T-helper 1 cell treated with Interleukin-12 subunit alpha and Interleukin-12 subunit beta and Interleukin-4 antibody, amounts not matched to agents 30 μg/mL and 1 μg/mL, for 36 hours (primary cell): ENCODE measurements at regions not wholly inside any gene's neighbourhood (a gene's known extent, or its start where the extent isn't known, plus 50 kb on each side); places are given as distances from the start of the nearest gene placed in this dataset.

Source experiments
- H3K27ac Mint-ChIP-seq: one replicate; pipeline ENCODE4 v1.8.0; 2021; ENCODE audit warnings: mild to moderate bottlenecking, mixed read lengths
- H3K27me3 Mint-ChIP-seq: one replicate; pipeline ENCODE4 v1.8.0; 2021; ENCODE audit warnings: low read depth, mixed read lengths
- H3K36me3 Mint-ChIP-seq: one replicate; pipeline ENCODE4 v1.8.0; 2021; ENCODE audit warnings: low read depth, mixed read lengths
- H3K4me1 Mint-ChIP-seq: one replicate; pipeline ENCODE4 v1.8.0; 2021; ENCODE audit warnings: low read depth, mixed read lengths
- H3K4me3 Mint-ChIP-seq: one replicate; pipeline ENCODE4 v1.8.0; 2021; ENCODE audit warnings: mild to moderate bottlenecking, moderate library complexity, mixed read lengths
- H3K9me3 Mint-ChIP-seq: one replicate; pipeline ENCODE4 v1.8.0; 2021; ENCODE audit warnings: mixed read lengths

DNA sequence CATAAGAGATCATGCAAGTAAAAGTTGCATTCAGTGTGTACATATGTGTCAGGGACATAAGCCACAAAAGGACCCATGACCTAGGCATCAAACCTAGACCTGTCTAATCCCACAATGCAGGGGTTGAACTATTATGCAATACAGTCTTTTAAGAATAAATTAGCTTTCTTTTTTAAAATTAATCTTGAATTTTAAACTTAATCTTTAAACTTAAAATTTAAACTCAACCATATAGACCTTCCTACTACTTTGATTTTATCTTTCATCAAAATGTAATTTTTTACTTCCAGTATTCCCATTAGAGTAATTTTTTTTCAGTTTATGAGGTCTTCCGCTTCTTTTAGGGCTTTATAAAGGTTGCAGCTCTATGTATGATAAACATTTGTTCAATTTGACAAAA, 702.9 kb downstream of the SUCLG1 start:
- no peaks in the 10 kb centered on the region for H3K4me1 Mint-ChIP-seq
- H3K4me3 Mint-ChIP-seq = no peak overlapping the region
- H3K27me3 Mint-ChIP-seq = no peaks in the 10 kb centered on the region

DNA sequence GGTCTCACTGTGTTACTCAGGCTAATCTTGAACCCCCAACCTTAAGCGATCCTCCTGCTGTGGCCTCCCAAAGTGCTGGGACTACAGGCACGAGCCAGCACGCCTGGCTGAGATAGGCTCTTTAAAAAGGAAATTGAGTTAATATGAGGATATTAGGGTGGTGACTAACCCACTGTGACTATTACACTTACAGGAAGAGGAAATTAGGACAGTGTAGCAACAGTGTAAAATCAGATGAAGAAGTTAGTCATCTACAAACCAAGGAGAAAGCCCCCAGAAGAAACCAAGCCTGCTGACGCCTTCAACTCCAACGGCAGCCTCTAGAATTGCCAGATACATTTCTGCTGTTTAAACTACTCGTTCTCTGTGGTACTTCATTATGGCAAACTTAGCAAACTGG, 711.9 kb downstream of the SUCLG1 start:
- H3K27me3 Mint-ChIP-seq = no peaks in the 10 kb centered on the region
- H3K4me3 Mint-ChIP-seq = no peak overlapping the region
- H3K4me1 Mint-ChIP-seq = no peaks in the 10 kb centered on the region
- H3K9me3 Mint-ChIP-seq = no peaks in the 10 kb centered on the region
- no peak overlapping the region for H3K27ac Mint-ChIP-seq
- no peaks in the 10 kb centered on the region for H3K36me3 Mint-ChIP-seq

More for the DNA sequence above, 702.9 kb downstream of the SUCLG1 start:
- Mint-ChIP-seq H3K27ac (no peak overlapping the region), H3K9me3 (peaks cover 9% of the 10 kb centered on the region), H3K36me3 (no peaks in the 10 kb centered on the region)

- Mint-ChIP-seq H3K4me1 (no peaks in the 10 kb centered on the region), H3K4me3 (no peak overlapping the region), H3K27me3 (no peaks in the 10 kb centered on the region), H3K36me3 (no peaks in the 10 kb centered on the region), H3K9me3 (peaks cover 12% of the 10 kb centered on the region), H3K27ac (no peak overlapping the region)
These were observed 714.2 kb downstream of the SUCLG1 start for GRCh38 chr2:83744855-83745254.

DNA sequence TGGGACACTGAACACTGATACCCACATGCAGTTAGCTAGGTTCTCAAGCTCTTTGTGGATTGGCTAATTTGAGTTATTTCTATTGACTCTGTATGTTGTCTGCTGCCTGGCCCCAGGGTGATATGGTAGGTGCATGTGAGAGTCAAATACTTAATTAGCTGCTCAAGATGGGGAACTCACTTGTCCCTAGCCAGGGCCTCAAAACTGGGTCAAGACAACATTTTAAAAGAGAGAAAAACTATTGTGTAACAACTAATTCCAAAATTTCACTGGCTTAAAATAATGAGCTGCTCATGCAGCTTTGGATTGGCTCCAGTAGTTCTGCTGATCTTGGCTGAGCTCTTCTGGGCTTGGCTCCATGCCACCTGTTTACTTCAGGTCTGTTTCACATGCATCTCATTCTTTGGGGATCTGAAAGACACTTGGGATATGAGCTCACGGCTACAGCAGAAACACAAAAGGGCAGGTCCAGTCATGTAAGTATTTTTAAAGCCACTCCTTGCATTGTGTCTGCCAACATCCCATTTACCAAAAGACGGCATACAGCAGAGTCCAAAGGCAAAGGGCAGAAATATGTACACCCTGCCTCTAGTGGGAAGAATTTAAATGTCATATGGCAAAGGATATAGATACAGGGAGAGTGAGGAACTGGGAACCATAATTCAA, 716.8 kb downstream of the SUCLG1 start:
- Mint-ChIP-seq H3K36me3 (no peaks in the 10 kb centered on the region), H3K4me3 (no peak overlapping the region), H3K27ac (no peak overlapping the region), H3K27me3 (no peaks in the 10 kb centered on the region), H3K4me1 (no peaks in the 10 kb centered on the region), H3K9me3 (peaks cover 12% of the 10 kb centered on the region)

- H3K36me3 Mint-ChIP-seq = no peaks in the 10 kb centered on the region
- no peaks in the 10 kb centered on the region for H3K4me1 Mint-ChIP-seq
- H3K27me3 Mint-ChIP-seq = no peaks in the 10 kb centered on the region
- peaks cover 3% of the 10 kb centered on the region for H3K9me3 Mint-ChIP-seq
- no peak overlapping the region for H3K27ac Mint-ChIP-seq
- no peak overlapping the region for H3K4me3 Mint-ChIP-seq
These were observed 728.9 kb downstream of the SUCLG1 start for GRCh38 chr2:83730223-83730622.

DNA sequence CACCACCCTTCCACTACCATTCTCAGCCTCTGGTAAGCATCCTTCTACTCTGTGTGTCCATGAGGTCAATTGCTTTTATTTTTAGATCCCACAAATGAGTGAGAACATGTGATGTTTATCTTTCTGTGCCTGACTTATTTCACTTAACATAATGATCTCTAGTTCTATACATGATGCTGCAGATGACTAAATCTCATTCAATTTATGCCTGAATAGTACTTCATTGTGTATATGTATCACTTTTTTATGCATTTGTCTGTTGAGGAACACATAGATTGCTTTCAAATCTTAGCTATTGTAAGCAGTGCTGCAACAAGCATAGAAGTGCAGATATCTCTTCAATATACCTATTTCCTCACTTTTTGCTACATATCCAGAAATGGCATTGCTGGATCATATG, 733.3 kb downstream of the SUCLG1 start:
- H3K9me3 Mint-ChIP-seq = peaks cover 3% of the 10 kb centered on the region
- H3K36me3 Mint-ChIP-seq = no peaks in the 10 kb centered on the region
- no peaks in the 10 kb centered on the region for H3K27me3 Mint-ChIP-seq
- H3K4me3 Mint-ChIP-seq = no peak overlapping the region
- no peaks in the 10 kb centered on the region for H3K4me1 Mint-ChIP-seq
- no peak overlapping the region for H3K27ac Mint-ChIP-seq

GRCh38 chr2:83705146-83705545, 753.9 kb downstream of the SUCLG1 start:
- H3K4me1 Mint-ChIP-seq = no peaks in the 10 kb centered on the region
- H3K4me3 Mint-ChIP-seq = no peak overlapping the region
- H3K36me3 Mint-ChIP-seq = no peaks in the 10 kb centered on the region
- H3K27me3 Mint-ChIP-seq = no peaks in the 10 kb centered on the region
- no peak overlapping the region for H3K27ac Mint-ChIP-seq
- H3K9me3 Mint-ChIP-seq = no peaks in the 10 kb centered on the region

DNA sequence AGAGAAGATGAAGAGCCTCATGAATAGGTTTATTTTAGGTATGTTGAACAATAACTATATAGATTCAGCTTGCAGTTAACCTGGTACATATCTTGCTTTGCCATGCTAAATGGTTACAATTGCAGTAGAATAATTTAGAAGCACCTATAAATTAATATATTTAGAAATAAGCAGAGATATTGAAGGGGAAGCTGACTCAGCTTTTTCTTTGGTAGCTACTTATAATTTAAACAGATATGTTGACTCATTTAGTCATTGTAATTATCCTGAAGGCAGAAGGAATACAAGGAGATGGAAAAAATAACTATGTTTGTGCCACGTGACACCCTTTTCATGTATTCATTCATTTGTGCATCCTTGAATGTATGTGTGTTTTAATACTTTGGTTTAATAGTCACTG, 755.5 kb downstream of the SUCLG1 start:
- Mint-ChIP-seq H3K4me1 (no peaks in the 10 kb centered on the region), H3K27ac (no peak overlapping the region), H3K27me3 (no peaks in the 10 kb centered on the region), H3K36me3 (no peaks in the 10 kb centered on the region), H3K4me3 (no peak overlapping the region), H3K9me3 (no peaks in the 10 kb centered on the region)

DNA sequence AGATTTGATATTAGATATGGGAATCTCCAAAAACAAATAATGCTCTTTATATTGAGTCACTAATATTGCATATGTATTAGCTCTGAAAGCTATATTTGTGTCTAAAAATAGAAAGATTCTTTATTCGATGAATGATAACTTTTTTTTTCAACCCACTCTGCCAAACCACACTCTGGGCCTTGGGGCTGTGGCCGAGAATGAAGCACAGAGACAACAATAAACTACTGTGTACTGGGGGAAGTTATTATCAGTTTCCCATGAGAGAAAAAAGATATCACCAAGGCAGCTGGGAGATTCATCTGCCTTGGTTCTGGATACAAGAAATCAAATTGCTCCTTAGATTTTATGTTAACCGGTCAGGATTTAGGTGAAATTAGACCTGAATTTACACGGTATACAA, 762.2 kb downstream of the SUCLG1 start:
- Mint-ChIP-seq H3K27me3 (no peaks in the 10 kb centered on the region), H3K36me3 (no peaks in the 10 kb centered on the region), H3K27ac (no peak overlapping the region), H3K9me3 (no peaks in the 10 kb centered on the region), H3K4me3 (no peak overlapping the region), H3K4me1 (no peaks in the 10 kb centered on the region)

DNA sequence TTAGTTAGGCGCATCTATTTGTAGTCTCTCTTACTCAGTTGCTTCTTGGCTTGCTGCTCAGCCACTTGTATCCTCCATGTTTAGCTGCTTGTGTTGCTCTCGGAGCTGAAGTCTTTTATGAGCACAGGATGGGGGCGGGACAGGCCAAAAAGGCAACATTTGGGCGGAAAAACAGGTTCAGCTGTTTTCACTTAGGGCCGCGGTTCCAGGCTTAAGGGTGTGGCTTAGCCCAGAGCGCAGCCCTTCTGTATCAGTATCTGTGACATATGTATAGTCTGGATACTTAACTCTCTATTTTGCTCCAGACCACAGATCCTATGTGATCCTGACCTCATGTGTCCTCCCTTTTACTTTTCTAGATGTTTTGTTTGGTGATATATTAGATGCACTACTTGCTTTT, 763.5 kb downstream of the SUCLG1 start:
- Mint-ChIP-seq H3K9me3 (no peaks in the 10 kb centered on the region), H3K36me3 (no peaks in the 10 kb centered on the region), H3K4me3 (no peak overlapping the region), H3K27me3 (no peaks in the 10 kb centered on the region), H3K4me1 (no peaks in the 10 kb centered on the region), H3K27ac (no peak overlapping the region)

DNA sequence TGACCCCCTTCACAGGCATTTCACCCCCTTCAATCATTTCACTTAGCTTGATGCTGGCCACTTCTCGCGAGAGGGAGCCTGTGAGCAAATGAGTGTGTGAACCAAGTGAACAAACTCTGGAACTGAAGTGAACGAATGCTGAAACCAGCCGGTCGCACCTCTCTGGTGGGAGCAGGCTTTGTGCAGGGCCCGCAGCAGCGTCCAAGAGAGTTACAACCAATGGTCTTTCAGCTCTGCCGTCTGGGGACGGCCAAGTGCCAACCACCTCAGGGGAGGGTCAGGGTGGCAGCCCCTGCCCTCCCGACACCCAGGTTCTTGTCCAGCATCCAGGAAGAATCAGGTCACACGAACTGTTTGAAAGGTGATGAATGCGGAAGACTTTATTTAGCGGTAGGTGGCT, 764.0 kb downstream of the SUCLG1 start:
- H3K27ac Mint-ChIP-seq = no peak overlapping the region
- H3K27me3 Mint-ChIP-seq = no peaks in the 10 kb centered on the region
- no peaks in the 10 kb centered on the region for H3K9me3 Mint-ChIP-seq
- no peaks in the 10 kb centered on the region for H3K36me3 Mint-ChIP-seq
- no peaks in the 10 kb centered on the region for H3K4me1 Mint-ChIP-seq
- H3K4me3 Mint-ChIP-seq = no peak overlapping the region

- no peaks in the 10 kb centered on the region for H3K36me3 Mint-ChIP-seq
These were observed 769.7 kb downstream of the SUCLG1 start for GRCh38 chr2:83689402-83689801.

DNA sequence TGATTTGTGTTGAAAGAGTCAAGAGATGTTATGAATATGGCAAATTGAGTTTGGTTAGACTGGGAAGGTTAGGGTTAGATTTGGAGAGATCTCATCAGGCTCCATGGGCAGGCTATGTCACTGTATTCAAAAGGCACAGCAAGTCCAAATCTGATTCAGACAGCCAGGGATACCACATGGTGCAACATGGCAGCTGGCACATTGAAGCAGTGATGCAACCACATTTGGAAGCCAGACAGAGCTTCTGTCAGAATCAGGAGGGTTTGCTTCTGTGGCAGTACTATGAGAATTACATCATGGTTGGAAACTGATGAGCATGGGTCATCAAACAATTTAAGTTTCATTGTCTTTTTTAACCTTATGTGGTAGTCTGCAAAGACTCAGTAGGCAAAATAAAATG, 772.2 kb downstream of the SUCLG1 start:
- Mint-ChIP-seq H3K27me3 (no peaks in the 10 kb centered on the region), H3K27ac (no peak overlapping the region), H3K4me3 (no peak overlapping the region), H3K36me3 (no peaks in the 10 kb centered on the region), H3K4me1 (no peaks in the 10 kb centered on the region), H3K9me3 (no peaks in the 10 kb centered on the region)

More at GRCh38 chr2:83689402-83689801, 769.7 kb downstream of the SUCLG1 start:
- no peak overlapping the region for H3K27ac Mint-ChIP-seq
- no peaks in the 10 kb centered on the region for H3K9me3 Mint-ChIP-seq
- H3K4me3 Mint-ChIP-seq = no peak overlapping the region
- no peaks in the 10 kb centered on the region for H3K27me3 Mint-ChIP-seq
- no peaks in the 10 kb centered on the region for H3K4me1 Mint-ChIP-seq

DNA sequence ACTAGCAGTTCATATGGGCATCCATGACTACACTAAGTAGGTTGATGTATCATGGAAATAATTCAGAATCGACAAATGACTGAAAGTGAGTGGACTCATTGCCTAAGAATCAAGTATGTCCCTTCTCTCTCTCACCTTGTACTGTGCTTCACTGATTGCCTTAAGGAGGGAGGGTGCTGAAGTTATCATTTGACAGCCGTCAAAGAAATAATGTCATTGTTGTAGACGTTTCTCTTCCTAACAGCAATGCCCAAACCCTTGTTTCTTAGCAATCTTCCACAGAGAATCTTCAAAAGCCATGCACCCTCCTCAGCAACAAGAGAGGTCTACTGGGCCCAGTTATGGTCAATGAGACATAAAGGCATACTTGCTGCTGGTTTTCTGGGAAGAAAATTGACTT, 785.0 kb downstream of the SUCLG1 start:
- Mint-ChIP-seq H3K9me3 (peaks cover 5% of the 10 kb centered on the region), H3K36me3 (no peaks in the 10 kb centered on the region), H3K4me3 (no peak overlapping the region), H3K4me1 (no peaks in the 10 kb centered on the region), H3K27me3 (no peaks in the 10 kb centered on the region), H3K27ac (no peak overlapping the region)

DNA sequence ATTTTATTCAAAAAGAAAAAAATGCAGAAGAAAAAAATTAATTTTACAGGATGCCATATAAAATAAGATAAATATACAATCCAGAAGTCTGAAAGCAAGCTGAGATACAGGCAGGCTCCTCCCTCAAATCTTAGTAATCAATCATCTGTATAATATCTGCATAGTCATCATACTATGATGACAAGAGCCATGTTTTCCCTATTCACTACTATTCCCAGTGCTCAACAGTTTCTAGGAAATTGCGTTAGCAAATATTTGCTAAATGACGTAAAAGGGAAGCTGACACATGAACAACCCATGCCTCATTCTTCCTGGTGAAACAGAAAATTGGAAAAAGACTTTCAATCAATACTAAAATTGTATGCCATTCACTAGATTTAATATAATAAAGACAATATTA, 793.2 kb downstream of the SUCLG1 start:
- H3K27ac Mint-ChIP-seq = no peak overlapping the region
- no peaks in the 10 kb centered on the region for H3K9me3 Mint-ChIP-seq
- H3K4me3 Mint-ChIP-seq = no peak overlapping the region
- H3K36me3 Mint-ChIP-seq = no peaks in the 10 kb centered on the region
- H3K4me1 Mint-ChIP-seq = no peaks in the 10 kb centered on the region
- H3K27me3 Mint-ChIP-seq = no peaks in the 10 kb centered on the region

DNA sequence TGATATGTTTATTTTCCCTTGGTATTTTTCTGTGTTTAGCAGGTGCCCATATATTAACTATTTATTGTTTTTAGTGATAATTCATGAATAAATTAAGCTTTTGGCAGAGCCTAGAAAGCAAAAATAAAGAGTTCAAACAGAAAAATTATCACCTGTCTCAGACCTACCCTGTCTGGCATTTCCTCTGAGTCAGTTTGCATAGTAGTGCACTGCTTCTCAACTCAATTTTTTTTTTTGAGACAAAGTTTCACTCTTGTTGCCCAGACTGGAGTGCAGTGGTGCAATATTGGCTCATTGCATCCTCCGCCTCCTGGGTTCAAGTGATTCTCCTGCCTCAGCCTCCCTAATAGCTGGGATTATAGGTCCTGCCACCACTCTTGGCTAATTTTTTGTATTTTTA, 793.9 kb downstream of the SUCLG1 start:
- Mint-ChIP-seq H3K4me1 (no peaks in the 10 kb centered on the region), H3K27me3 (no peaks in the 10 kb centered on the region), H3K9me3 (no peaks in the 10 kb centered on the region), H3K4me3 (no peak overlapping the region), H3K27ac (no peak overlapping the region), H3K36me3 (no peaks in the 10 kb centered on the region)
